ENCODE measurements at regions not wholly inside any gene's neighbourhood (a gene's known extent, or its start where the extent isn't known, plus 50 kb on each side); places are given as distances from the start of the nearest gene placed in this dataset.

DNA sequence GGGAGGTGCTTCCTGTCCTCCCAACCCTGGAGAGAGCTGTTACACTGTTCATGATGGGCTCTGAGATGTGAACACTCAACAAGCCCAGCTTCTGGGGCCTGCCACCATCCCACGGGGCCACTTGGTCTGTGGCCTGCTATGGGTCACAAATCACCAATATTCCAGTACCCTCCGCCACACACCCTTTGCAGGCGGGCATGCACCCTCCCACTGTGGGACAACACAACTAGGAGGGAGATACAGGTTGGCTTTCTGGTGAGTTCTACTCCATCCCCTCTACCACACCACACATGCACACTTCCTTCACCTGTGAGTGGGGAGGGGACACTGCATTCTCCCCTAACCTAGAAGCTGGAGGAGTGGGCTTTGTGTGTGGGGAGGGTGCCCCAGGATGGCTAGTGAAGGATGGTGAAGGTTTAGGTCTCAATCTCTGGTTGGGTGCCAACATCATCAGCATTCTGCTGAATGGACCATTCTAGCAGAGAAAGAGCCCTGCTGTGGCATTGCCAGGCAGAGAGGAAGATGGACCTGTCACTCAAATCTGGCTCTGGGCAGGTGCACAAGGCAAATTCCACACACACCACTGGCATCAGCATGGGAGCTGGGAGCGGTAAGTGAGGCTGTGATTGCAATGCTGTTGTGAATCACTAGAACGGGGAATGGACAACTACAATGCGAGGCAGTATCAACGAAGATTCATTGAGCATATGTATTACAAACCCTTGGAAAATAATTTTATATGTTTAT is 175.1 kb downstream of the THBS2 start:
- TF ChIP-seq, protein P1, sequence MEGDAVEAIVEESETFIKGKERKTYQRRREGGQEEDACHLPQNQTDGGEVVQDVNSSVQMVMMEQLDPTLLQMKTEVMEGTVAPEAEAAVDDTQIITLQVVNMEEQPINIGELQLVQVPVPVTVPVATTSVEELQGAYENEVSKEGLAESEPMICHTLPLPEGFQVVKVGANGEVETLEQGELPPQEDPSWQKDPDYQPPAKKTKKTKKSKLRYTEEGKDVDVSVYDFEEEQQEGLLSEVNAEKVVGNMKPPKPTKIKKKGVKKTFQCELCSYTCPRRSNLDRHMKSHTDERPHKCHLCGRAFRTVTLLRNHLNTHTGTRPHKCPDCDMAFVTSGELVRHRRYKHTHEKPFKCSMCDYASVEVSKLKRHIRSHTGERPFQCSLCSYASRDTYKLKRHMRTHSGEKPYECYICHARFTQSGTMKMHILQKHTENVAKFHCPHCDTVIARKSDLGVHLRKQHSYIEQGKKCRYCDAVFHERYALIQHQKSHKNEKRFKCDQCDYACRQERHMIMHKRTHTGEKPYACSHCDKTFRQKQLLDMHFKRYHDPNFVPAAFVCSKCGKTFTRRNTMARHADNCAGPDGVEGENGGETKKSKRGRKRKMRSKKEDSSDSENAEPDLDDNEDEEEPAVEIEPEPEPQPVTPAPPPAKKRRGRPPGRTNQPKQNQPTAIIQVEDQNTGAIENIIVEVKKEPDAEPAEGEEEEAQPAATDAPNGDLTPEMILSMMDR (IDR thresholded peaks at IDR 0.05; ENCODE audit: insufficient read depth, low read depth, low read length, missing control alignments) = no peak
- no peak for DNase-seq (ENCODE audit: low read depth)

DNA sequence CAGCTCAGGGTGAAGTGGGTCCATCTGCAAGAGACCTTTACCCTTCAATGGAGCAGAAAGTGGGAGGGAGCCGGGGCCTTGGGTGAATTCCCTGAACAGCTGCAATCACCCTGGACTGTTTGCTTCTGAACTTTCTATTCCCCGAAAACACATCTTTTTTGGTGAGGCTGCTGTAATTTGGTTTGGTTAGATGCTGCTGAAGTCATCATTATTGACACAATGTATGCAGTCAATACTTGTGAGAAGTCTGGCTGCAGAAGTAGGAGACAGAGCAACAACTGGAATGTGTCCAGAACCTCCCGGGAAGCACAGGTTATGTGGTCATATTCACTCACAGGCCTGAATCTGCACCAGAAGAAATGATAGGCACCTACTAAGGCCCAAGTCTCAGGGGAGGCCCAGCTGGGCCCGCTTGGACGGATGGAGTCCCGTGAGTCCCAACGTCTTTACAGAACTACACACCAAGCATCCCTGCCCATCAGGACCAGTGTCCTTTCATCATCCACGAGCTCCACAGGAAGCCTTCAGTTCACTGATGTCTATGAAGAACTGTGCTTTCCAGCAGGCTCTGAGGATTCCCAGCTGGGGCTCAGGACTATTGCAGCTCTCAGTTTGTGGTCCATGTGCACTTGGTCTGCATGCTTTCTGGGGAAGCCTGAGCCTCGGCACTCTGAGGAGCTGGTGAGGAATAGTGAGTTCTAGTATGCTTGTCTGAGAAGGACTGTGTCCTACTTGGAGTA is 177.6 kb downstream of the THBS2 start:
- no peak overlapping the region for H3K4me3 ChIP-seq (ENCODE audit: low read length)
- TF ChIP-seq, protein P1 (IDR thresholded peaks at IDR 0.05; ENCODE audit: insufficient read depth, low read depth, low read length, missing control alignments) = no peak

More for the DNA sequence above, 175.1 kb downstream of the THBS2 start:
- H3K4me3 ChIP-seq (ENCODE audit: low read length) = no peak overlapping the region

DNA sequence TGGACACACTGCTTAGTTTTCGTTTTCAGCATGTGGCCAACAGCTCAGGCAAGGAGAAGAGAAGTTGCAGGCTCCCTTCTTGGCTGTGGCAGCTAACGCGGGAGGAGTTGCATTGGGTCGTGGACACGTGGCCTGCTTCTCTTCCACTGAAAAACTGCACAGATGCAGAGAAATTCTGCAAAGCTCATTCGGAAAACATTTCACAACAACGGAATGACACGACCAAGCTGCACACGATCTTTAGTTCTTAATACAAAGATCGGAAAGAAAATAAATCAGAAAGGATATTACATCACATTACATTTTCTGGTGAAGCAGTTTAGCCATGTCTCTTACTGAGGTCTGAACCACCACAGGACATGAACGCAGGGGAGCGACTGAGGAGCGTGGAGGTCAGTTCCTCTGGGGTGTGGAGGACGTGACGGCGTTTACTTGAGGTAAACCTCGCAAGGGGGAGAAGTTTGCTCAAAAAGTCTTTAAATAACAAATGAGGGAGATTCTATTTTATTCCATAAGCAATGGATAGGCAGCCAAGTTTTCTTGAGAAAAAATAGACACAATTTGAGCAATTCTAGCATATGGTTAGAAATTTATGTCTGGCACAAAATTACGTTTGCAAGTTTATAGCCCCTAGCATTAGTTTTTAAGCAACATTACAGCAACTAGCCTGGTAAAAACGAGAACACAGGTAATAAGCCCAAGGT is 178.3 kb downstream of the THBS2 start:
- TF ChIP-seq, protein P1 (IDR thresholded peaks at IDR 0.05; ENCODE audit: insufficient read depth, low read depth, low read length, missing control alignments) = no peak

More for the DNA sequence above, 177.6 kb downstream of the THBS2 start:
- DNase-seq (ENCODE audit: low read depth) = no peak

DNA sequence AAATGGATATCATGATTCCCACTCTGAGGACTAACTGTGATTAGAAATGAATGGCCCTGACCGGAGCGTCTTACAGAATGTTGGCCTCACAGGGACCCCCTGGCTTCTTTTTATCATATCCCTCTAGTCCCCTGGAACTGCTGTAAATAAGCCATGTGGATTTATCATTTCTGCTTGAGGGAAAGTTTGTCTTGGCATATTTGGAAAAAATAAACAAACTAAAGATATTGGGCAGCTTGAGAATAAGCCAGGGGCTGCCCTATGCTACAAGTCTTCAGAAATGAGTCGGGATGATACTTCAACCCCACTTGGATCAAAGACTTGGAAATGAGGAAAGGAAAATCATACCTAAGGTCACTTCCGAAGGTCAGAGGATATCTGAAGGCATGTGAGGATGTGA is 179.1 kb downstream of the THBS2 start:
- H3K4me3 ChIP-seq (ENCODE audit: low read length) = no peak overlapping the region
- DNase-seq (ENCODE audit: low read depth) = no peak
- TF ChIP-seq, protein P1 (IDR thresholded peaks at IDR 0.05; ENCODE audit: insufficient read depth, low read depth, low read length, missing control alignments) = no peak

More for the DNA sequence above, 178.3 kb downstream of the THBS2 start:
- no peak for DNase-seq (ENCODE audit: low read depth)
- no peak overlapping the region for H3K4me3 ChIP-seq (ENCODE audit: low read length)

DNA sequence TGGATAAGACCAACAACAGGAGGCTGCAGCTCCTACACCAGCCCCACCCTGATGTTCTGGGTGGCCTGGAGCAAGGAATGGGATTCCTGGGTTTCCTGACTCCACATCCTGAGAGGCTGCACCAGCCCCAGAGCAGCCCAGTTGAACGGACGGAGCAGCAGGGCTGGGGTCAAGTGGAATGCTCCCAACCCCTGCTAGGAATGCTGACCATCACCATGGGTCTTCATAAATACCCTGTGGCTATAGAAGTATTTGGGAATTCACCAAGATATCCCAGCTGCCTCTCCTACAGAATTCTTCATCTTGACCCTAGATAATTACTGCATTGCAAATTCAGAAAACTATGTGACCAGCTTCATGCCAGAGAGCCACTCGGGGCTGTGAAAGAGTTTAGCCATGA is 180.3 kb downstream of the THBS2 start:
- no peak overlapping the region for H3K4me3 ChIP-seq (ENCODE audit: low read length)
- DNase-seq (ENCODE audit: low read depth) = no peak
- TF ChIP-seq, protein P1 (IDR thresholded peaks at IDR 0.05; ENCODE audit: insufficient read depth, low read depth, low read length, missing control alignments) = no peak

DNA sequence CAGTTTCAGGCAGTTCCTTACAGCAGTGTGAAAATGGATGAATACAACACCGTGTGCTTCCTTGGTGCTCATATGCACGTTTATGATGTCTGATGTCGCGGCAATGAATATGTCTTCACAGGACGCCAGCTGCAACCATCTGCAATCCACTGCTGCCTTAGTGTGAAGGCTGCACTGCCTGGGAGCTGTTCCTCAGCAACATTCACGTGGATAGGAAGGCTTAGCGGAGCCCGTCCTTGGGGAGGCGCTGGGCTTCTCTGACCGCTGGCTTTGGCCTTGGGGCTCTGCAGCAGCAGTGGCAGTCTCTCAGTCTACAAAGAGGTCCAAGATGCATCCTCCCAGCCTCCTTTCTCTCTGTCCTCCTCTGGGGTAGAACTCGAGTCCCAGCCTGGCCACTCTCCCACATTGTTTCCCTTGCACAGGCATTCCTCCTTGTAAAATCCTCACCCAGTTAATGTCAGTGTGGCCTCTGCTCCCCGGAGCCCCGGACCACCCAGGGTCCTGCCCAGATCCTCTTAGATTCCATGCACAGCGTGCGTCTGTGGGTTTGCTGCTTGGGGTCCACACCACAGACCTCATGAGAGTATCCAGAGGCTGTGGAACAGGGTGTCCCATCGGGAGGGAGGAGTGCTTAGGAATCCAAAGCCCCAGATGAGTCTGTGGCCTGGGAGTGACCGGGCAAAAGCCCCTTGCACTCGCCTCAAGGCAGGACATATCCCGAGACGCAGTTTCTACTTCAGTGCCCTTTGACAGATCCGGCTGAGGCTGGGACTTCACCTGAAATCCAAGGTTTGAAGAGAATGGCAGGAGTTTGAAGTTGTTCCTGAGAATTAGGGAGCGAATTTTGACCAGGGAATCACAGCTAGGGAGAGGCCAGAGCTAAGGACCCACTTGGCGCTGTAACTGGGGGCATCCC is 181.3 kb downstream of the THBS2 start:
- no peak overlapping the region for H3K4me3 ChIP-seq (ENCODE audit: low read length)
- TF ChIP-seq, protein P1 (IDR thresholded peaks at IDR 0.05; ENCODE audit: insufficient read depth, low read depth, low read length, missing control alignments) = no peak
- DNase-seq (ENCODE audit: low read depth) = no peak

All from epithelial cell of esophagus (primary cell).